ENCODE measurements at regions not wholly inside any gene's neighbourhood (a gene's known extent, or its start where the extent isn't known, plus 50 kb on each side); places are given as distances from the start of the nearest gene placed in this dataset.

DNA sequence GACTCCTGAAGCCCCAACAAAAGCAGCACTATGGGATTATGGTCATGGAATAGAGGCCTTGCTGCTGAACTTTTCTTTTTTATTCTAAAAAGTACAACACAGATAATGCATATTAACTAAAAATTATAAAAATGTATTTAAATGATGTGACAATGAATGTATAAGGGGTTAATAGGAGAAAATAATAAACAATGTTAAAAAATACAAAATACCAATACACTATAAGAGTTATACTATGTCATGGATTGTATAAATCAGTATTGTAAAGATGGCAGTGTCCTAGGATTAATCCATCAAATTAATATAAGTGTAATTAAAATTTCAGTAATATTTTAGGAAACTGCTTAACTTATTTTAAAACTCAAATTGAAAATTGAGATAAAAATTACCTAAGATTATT lies 58.3 kb upstream of the TOP3B start:
- Histone ChIP-seq H3K4me3 (ENCODE audit: extremely low read depth in 1 of 4, insufficient read depth in 2 of 4, low read depth in 3 of 4, low read length in 4 of 4) (no peak overlapping the region), H4K8ac (ENCODE audit: extremely low read depth, insufficient read depth, low read length) (no peak overlapping the region), H3K27me3 (replicated peaks in 1 of 4; ENCODE audit: control insufficient read depth in 3 of 4, extremely low read depth in 1 of 4, insufficient read depth in 3 of 4, low read length in 3 of 4) (peaks cover 74 to 98% (median 89%) of the 10 kb centered on the region in 4 experiments), H2AK5ac (ENCODE audit: low read depth, low read length) (no peak overlapping the region), H3K4me1 (replicated peaks in 1 of 4; ENCODE audit: control insufficient read depth in 3 of 4, insufficient read depth in 4 of 4, low read length in 3 of 4) (no peaks in the 10 kb centered on the region), H4K91ac (replicated peaks; ENCODE audit: insufficient read length, low read length) (no peak overlapping the region), H4K20me1 (replicated peaks in 1 of 2; ENCODE audit: control insufficient read depth in 1 of 2, insufficient read depth in 2 of 2, low read length in 2 of 2) (no peaks in the 10 kb centered on the region), H2BK5ac (ENCODE audit: low read depth, low read length) (no peak overlapping the region), H2BK20ac (ENCODE audit: low read length) (no peak overlapping the region), H4K5ac (ENCODE audit: insufficient read length, low read depth, low read length) (no peak overlapping the region), H3K4me2 (ENCODE audit: insufficient read depth in 1 of 2, low read depth in 2 of 2, low read length in 2 of 2) (no peak overlapping the region), H3K56ac (replicated peaks; ENCODE audit: insufficient read length, low read depth, low read length) (no peak overlapping the region), H2BK15ac (ENCODE audit: low read length) (no peak overlapping the region), H3K36me3 (ENCODE audit: control insufficient read depth in 2 of 4, insufficient read depth in 4 of 4, low read length in 3 of 4) (no peaks in the 10 kb centered on the region), H3K14ac (ENCODE audit: insufficient read length) (no peak overlapping the region), H3K79me2 (ENCODE audit: control insufficient read depth in 1 of 2, insufficient read depth in 2 of 2, low read length in 2 of 2) (no peaks in the 10 kb centered on the region), H3K9ac (replicated peaks in 1 of 4; ENCODE audit: extremely low read depth in 1 of 4, low read depth in 3 of 4, low read length in 3 of 4) (no peak overlapping the region), H3K79me1 (ENCODE audit: low read depth, low read length) (no peaks in the 10 kb centered on the region), H3K18ac (ENCODE audit: extremely low read depth, low read length) (no peak overlapping the region), H3K4ac (replicated peaks; ENCODE audit: insufficient read length, low read depth, low read length) (no peak overlapping the region), H3K9me3 (ENCODE audit: insufficient read depth in 2 of 2, low read depth in 1 of 2, low read length in 1 of 2) (no peaks in the 10 kb centered on the region), H3K23me2 (ENCODE audit: low read depth, low read length) (no peaks in the 10 kb centered on the region), H3K23ac (ENCODE audit: insufficient read length) (no peak overlapping the region), H2BK12ac (ENCODE audit: low read depth, low read length) (no peak overlapping the region), H2AFZ (ENCODE audit: low read length) (no peak overlapping the region), H3K27ac (ENCODE audit: low read depth, low read length) (no peak overlapping the region), H2BK120ac (replicated peaks; ENCODE audit: low read depth, low read length) (no peak overlapping the region)
- ChIA-PET POLR2A (ENCODE audit: partially characterized antibody) (interaction anchor here (1.3 kb wide), 1 partner anchor 59 kb away, joined by 3 read pairs; the partner anchor contains the start of gene TOP3B), CTCF (ENCODE audit: partially characterized antibody) (interaction anchor here (1.1 kb wide), 1 partner anchor 10 kb away, joined by 3 read pairs; no protein-coding TSS in a partner anchor)
- TF ChIP-seq POLR2AphosphoS5 (IDR thresholded peaks at IDR 0.05; ENCODE audit: low read depth, low read length) (no peak), NANOG (IDR thresholded peaks at IDR 0.05; ENCODE audit: insufficient read depth, low read depth, low read length, poor library complexity, severe bottlenecking) (no peak), HDAC6 (IDR thresholded peaks at IDR 0.05; ENCODE audit: low read depth, low read length) (no peak), RBBP5 (IDR thresholded peaks at IDR 0.05; ENCODE audit: borderline replicate concordance, low read depth, low read length) (no peak), BACH1 (IDR thresholded peaks at IDR 0.05; ENCODE audit: low read length) (no peak), TEAD4 (IDR thresholded peaks at IDR 0.05; ENCODE audit: low read depth, low read length) (no peak), GTF2F1 (IDR thresholded peaks at IDR 0.05; ENCODE audit: borderline replicate concordance, low read depth, low read length) (no peak), SIX5 (IDR thresholded peaks at IDR 0.05; ENCODE audit: low read depth, low read length) (no peak), ZNF274 (IDR thresholded peaks at IDR 0.05; ENCODE audit: borderline replicate concordance, extremely low read depth, low read length) (no peak), CBX8 (IDR thresholded peaks at IDR 0.05; ENCODE audit: borderline replicate concordance, low read depth, low read length) (no peak)
- no peak for FAIRE-seq
- DNase-seq (ENCODE audit: low read depth in 1 of 2, low spot score in 2 of 2): no peak
